ENCODE measurements at regions not wholly inside any gene's neighbourhood (a gene's known extent, or its start where the extent isn't known, plus 50 kb on each side); places are given as distances from the start of the nearest gene placed in this dataset.

GRCh38 chr4:110978761-110979160 lies 355.9 kb upstream of the PITX2 start:
- no TSS peak for BruUV-seq (replicated peaks)
- H3K36me3 Mint-ChIP-seq (ENCODE audit: insufficient read depth, unreplicated experiment): no peaks in the 10 kb centered on the region
- no peaks in the 10 kb centered on the region for H3K4me1 Mint-ChIP-seq (ENCODE audit: low read depth, unreplicated experiment)
- Histone ChIP-seq H3K9me3 (no peaks in the 10 kb centered on the region), H3K4me3 (ENCODE audit: low read depth, low read length) (no peak overlapping the region), H3K4me1 (no peaks in the 10 kb centered on the region), H3K36me3 (ENCODE audit: control insufficient read depth, insufficient read depth, low read length) (no peaks in the 10 kb centered on the region), H3K27me3 (replicated peaks; ENCODE audit: control insufficient read depth, insufficient read depth, low read length) (no peaks in the 10 kb centered on the region)
- no peaks in the 10 kb centered on the region for H3K27me3 Mint-ChIP-seq (ENCODE audit: insufficient read depth, unreplicated experiment)
- no peak overlapping the region for H3K27ac Mint-ChIP-seq (ENCODE audit: unreplicated experiment)
- ChIA-PET POLR2A (no interaction called here), CTCF (no interaction called here)
- H3K9me3 Mint-ChIP-seq (ENCODE audit: unreplicated experiment): no peaks in the 10 kb centered on the region
- intact Hi-C loops (cut with micrococcal nuclease; ENCODE audit: unreplicated experiment): loop anchor here (10.0 kb wide), 2 partner anchors 286 to 496 kb away; no protein-coding TSS in a partner anchor
- no peak overlapping the region for H3K4me3 Mint-ChIP-seq (ENCODE audit: unreplicated experiment)
- DNase-seq: no peak
- no peak for TF ChIP-seq CTCF (IDR thresholded peaks at IDR 0.05; ENCODE audit: insufficient read depth in 1 of 2, low read depth in 1 of 2, low read length in 1 of 2, severe bottlenecking in 1 of 2, unreplicated experiment in 1 of 2)

- Mint-ChIP-seq H3K27me3 (ENCODE audit: insufficient read depth, unreplicated experiment) (no peaks in the 10 kb centered on the region), H3K27ac (ENCODE audit: unreplicated experiment) (no peak overlapping the region), H3K4me3 (ENCODE audit: unreplicated experiment) (no peak overlapping the region), H3K36me3 (ENCODE audit: insufficient read depth, unreplicated experiment) (no peaks in the 10 kb centered on the region), H3K9me3 (ENCODE audit: unreplicated experiment) (no peaks in the 10 kb centered on the region), H3K4me1 (ENCODE audit: low read depth, unreplicated experiment) (no peaks in the 10 kb centered on the region)
- H3K9me3 ChIP-seq: no peaks in the 10 kb centered on the region
- POLR2A ChIA-PET: no interaction called here
- no peak for TF ChIP-seq CTCF (IDR thresholded peaks at IDR 0.05; ENCODE audit: insufficient read depth in 1 of 2, low read depth in 1 of 2, low read length in 1 of 2, severe bottlenecking in 1 of 2, unreplicated experiment in 1 of 2)
- no peaks in the 10 kb centered on the region for H3K36me3 ChIP-seq (ENCODE audit: control insufficient read depth, insufficient read depth, low read length)
- no TSS peak for BruUV-seq (replicated peaks)
- H3K27me3 ChIP-seq (replicated peaks; ENCODE audit: control insufficient read depth, insufficient read depth, low read length): no peaks in the 10 kb centered on the region
- no peak overlapping the region for H3K4me3 ChIP-seq (ENCODE audit: low read depth, low read length)
- CTCF ChIA-PET: no interaction called here
- no peak for DNase-seq
- H3K4me1 ChIP-seq: no peaks in the 10 kb centered on the region
- intact Hi-C loops (cut with micrococcal nuclease; ENCODE audit: unreplicated experiment): no loop called here
Observed at GRCh38 chr4:110982486-110982885, 359.6 kb upstream of the PITX2 start.

GRCh38 chr4:110988722-110989121 lies 365.8 kb upstream of the PITX2 start:
- Mint-ChIP-seq H3K4me1 (ENCODE audit: low read depth, unreplicated experiment) (no peaks in the 10 kb centered on the region), H3K9me3 (ENCODE audit: unreplicated experiment) (no peaks in the 10 kb centered on the region), H3K27me3 (ENCODE audit: insufficient read depth, unreplicated experiment) (no peaks in the 10 kb centered on the region), H3K36me3 (ENCODE audit: insufficient read depth, unreplicated experiment) (no peaks in the 10 kb centered on the region), H3K27ac (ENCODE audit: unreplicated experiment) (no peak overlapping the region), H3K4me3 (ENCODE audit: unreplicated experiment) (no peak overlapping the region)
- H3K4me3 ChIP-seq (ENCODE audit: low read depth, low read length): no peak overlapping the region
- H3K27me3 ChIP-seq (replicated peaks; ENCODE audit: control insufficient read depth, insufficient read depth, low read length): no peaks in the 10 kb centered on the region
- CTCF ChIA-PET: no interaction called here
- DNase-seq: no peak
- intact Hi-C loops (cut with micrococcal nuclease; ENCODE audit: unreplicated experiment): no loop called here
- no peaks in the 10 kb centered on the region for H3K36me3 ChIP-seq (ENCODE audit: control insufficient read depth, insufficient read depth, low read length)
- no TSS peak for BruUV-seq (replicated peaks)
- no peak for TF ChIP-seq CTCF (IDR thresholded peaks at IDR 0.05; ENCODE audit: insufficient read depth in 1 of 2, low read depth in 1 of 2, low read length in 1 of 2, severe bottlenecking in 1 of 2, unreplicated experiment in 1 of 2)
- H3K4me1 ChIP-seq: no peaks in the 10 kb centered on the region
- no peaks in the 10 kb centered on the region for H3K9me3 ChIP-seq
- POLR2A ChIA-PET: no interaction called here
